ENCODE measurements at regions not wholly inside any gene's neighbourhood (a gene's known extent, or its start where the extent isn't known, plus 50 kb on each side); places are given as distances from the start of the nearest gene placed in this dataset.

GRCh38 chr10:28733245-28733644 lies 55.9 kb downstream of the BAMBI start:
- no peak overlapping the region for H3K27ac ChIP-seq
- DNase-seq (ENCODE audit: low spot score in 2 of 2) = no peak
- H3K4me1 ChIP-seq = no peaks in the 10 kb centered on the region
- no peak overlapping the region for H3K4me3 ChIP-seq
- TF ChIP-seq POLR2A (IDR thresholded peaks at IDR 0.05) (no peak), EP300 (IDR thresholded peaks at IDR 0.05) (no peak), CTCF (IDR thresholded peaks at IDR 0.05) (no peak)
- H3K36me3 ChIP-seq = no peaks in the 10 kb centered on the region
- H3K27me3 ChIP-seq = no peaks in the 10 kb centered on the region
- peaks cover 0 to 8% (median 0%) of the 10 kb centered on the region in 4 donors for H3K9me3 ChIP-seq

- Histone ChIP-seq H3K9me3 (peaks cover 0 to 8% (median 0%) of the 10 kb centered on the region in 4 donors), H3K4me1 (no peaks in the 10 kb centered on the region), H3K4me3 (no peak overlapping the region), H3K27ac (no peak overlapping the region), H3K36me3 (no peaks in the 10 kb centered on the region), H3K27me3 (no peaks in the 10 kb centered on the region)
- 91 to 93% methylated on average over 1 of the region's 1 CpG for WGBS, 2 donors
- TF ChIP-seq CTCF (IDR thresholded peaks at IDR 0.05) (no peak), POLR2A (IDR thresholded peaks at IDR 0.05) (no peak), EP300 (IDR thresholded peaks at IDR 0.05) (no peak)
- no peak for DNase-seq (ENCODE audit: low spot score in 2 of 2)
Observed at GRCh38 chr10:28733647-28734046, 56.3 kb downstream of the BAMBI start.

GRCh38 chr10:28734938-28735759 lies 57.8 kb downstream of the BAMBI start:
- H3K27ac ChIP-seq = no peak overlapping the region
- no peaks in the 10 kb centered on the region for H3K36me3 ChIP-seq
- no peaks in the 10 kb centered on the region for H3K4me1 ChIP-seq
- peaks cover 0 to 5% of the 10 kb centered on the region in 2 donors for H3K27me3 ChIP-seq
- H3K4me3 ChIP-seq = no peak overlapping the region
- 62 to 67% methylated on average over 4 of the region's 4 CpGs for WGBS, 2 donors
- TF ChIP-seq CTCF (IDR thresholded peaks at IDR 0.05) = no peak
- no peak for TF ChIP-seq EP300 (IDR thresholded peaks at IDR 0.05)
- no peak for TF ChIP-seq POLR2A (IDR thresholded peaks at IDR 0.05)
- DNase-seq (ENCODE audit: low spot score in 2 of 2) = no peak
- peaks cover 0 to 8% (median 0%) of the 10 kb centered on the region in 4 donors for H3K9me3 ChIP-seq

- no peak overlapping the region for H3K27ac ChIP-seq
- H3K27me3 ChIP-seq = peaks cover 0 to 5% of the 10 kb centered on the region in 2 donors
- no peaks in the 10 kb centered on the region for H3K36me3 ChIP-seq
- no peak for DNase-seq (ENCODE audit: low spot score in 2 of 2)
- H3K4me1 ChIP-seq = no peaks in the 10 kb centered on the region
- no peak for TF ChIP-seq CTCF (IDR thresholded peaks at IDR 0.05)
- no peak for TF ChIP-seq POLR2A (IDR thresholded peaks at IDR 0.05)
- TF ChIP-seq EP300 (IDR thresholded peaks at IDR 0.05) = no peak
- H3K9me3 ChIP-seq = peaks cover 0 to 8% (median 0%) of the 10 kb centered on the region in 4 donors
- H3K4me3 ChIP-seq = no peak overlapping the region
- WGBS, 2 donors = 37 to 51% methylated on average over 2 of the region's 2 CpGs
Observed at GRCh38 chr10:28737096-28737495, 59.8 kb downstream of the BAMBI start.

GRCh38 chr10:28738200-28738599 lies 60.9 kb downstream of the BAMBI start:
- H3K36me3 ChIP-seq = no peaks in the 10 kb centered on the region
- H3K4me1 ChIP-seq = no peaks in the 10 kb centered on the region
- 88 to 100% methylated on average over 1 of the region's 1 CpG for WGBS, 2 donors
- no peak for TF ChIP-seq POLR2A (IDR thresholded peaks at IDR 0.05)
- no peak for TF ChIP-seq EP300 (IDR thresholded peaks at IDR 0.05)
- TF ChIP-seq CTCF (IDR thresholded peaks at IDR 0.05) = no peak
- no peak overlapping the region for H3K27ac ChIP-seq
- DNase-seq (ENCODE audit: low spot score in 2 of 2) = no peak
- H3K4me3 ChIP-seq = no peak overlapping the region
- peaks cover 0 to 8% (median 0%) of the 10 kb centered on the region in 4 donors for H3K9me3 ChIP-seq
- peaks cover 0 to 5% of the 10 kb centered on the region in 2 donors for H3K27me3 ChIP-seq

Data from tibial nerve (tissue), 4 donors.